Hepatocyte (in vitro differentiated cells): ENCODE measurements at regions not wholly inside any gene's neighbourhood (a gene's known extent, or its start where the extent isn't known, plus 50 kb on each side); places are given as distances from the start of the nearest gene placed in this dataset.

Source experiments
- CTCF ChIP-seq: fragments of 200-600 bp; sonication (generic); IDR thresholded peaks from 2 replicates; pipeline ENCODE4 v1.5.1; 2016; ENCODE audit warnings: antibody characterized with exemption, mild to moderate bottlenecking; ENCODE audit not compliant: poor library complexity
- EZH2 ChIP-seq: fragments of 200-600 bp; sonication (generic); IDR thresholded peaks from 2 replicates; pipeline ENCODE4 v1.6.1; 2016; ENCODE audit warnings: antibody characterized with exemption, mild to moderate bottlenecking, borderline replicate concordance
- EZH2phosphoT487 ChIP-seq: fragments of 200-600 bp; sonication (generic); IDR thresholded peaks from one replicate; pipeline ENCODE4 v1.6.1; 2018; ENCODE audit warnings: antibody characterized with exemption, mild to moderate bottlenecking, low read depth, moderate library complexity; ENCODE audit not compliant: unreplicated experiment, severe bottlenecking

DNA sequence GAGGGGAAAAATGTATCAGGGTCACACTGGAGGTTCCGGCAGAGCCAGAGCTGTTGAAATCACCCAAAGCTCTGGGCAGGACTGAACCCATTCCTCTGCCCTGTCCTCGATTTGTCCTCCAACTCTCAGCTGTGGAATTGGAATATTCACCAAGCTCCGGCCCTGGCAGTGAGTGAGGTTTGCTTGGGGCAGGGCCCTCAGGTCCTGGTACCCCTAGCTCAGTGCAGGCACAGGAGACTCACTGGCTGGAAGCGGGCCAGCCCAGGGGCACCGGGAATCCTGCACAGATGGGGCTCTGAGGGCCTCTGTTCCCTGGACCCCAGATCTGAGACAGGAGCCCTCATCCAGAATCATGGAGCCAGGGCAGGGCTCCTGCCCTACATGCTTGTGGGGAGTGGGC, 1322.3 kb downstream of the UQCRFS1 start:
- no peak for TF ChIP-seq CTCF
- no peak for TF ChIP-seq EZH2
- no peak for TF ChIP-seq EZH2phosphoT487
